NOMO-1 treated with dmso at 0.1 percent for 144 hours (cell line): ENCODE measurements at regions not wholly inside any gene's neighbourhood (a gene's known extent, or its start where the extent isn't known, plus 50 kb on each side); places are given as distances from the start of the nearest gene placed in this dataset.
"Not testable (repeated sequence)": the region's sequence is repeated elsewhere in the genome, so short reads cannot be mapped to it uniquely, and the experiment has no call there.

Experiments
- DNase-seq: peaks from one replicate; lab custom pipeline; 2025; ENCODE audit not compliant: unreplicated experiment; lab: John Stamatoyannopoulos, UW

DNA sequence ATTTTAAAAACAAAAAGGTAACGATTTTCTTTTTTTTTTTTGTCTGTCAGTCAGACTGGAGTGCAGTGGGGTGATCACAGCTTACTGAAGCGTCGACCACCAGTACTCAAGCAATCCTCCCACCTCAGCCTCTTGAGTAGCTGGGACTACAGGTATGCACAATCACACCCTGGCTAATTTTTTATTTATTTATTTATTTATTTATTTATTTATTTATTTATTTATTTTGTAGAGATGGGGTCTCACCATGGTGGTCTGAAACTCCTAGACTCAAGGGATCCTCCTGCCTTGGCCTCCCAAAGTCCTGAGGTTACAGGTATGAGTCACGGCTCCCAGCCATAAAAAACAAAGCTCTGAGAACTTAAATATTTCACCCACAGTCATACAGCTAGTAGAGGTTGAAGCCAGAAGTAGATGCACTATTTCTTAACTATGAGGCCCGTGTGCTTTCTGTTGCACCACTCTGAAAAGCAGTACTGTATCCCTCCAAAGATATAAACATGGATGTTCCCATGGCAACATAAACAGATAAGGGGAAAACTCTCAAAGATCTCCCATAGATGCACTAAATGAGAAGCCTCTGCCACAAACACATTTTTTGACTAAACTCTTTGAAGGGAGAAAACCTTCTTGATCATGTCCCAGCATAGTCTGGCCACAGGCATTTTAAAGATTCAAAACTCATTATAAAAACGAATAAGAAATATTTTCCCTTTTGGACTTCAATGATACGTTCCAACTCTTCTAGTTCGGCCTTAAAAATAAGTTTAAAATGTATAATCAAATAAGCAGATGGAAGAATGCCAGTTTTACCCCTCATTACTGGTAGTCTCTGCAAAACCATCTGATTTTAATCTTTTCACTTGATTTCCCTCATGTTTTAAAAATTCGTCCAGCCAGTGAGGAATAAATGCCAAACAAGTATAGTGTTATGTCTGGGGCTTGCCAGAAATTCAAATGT lies 162.3 kb upstream of the ARHGEF26 start:
- no peak for DNase-seq

DNA sequence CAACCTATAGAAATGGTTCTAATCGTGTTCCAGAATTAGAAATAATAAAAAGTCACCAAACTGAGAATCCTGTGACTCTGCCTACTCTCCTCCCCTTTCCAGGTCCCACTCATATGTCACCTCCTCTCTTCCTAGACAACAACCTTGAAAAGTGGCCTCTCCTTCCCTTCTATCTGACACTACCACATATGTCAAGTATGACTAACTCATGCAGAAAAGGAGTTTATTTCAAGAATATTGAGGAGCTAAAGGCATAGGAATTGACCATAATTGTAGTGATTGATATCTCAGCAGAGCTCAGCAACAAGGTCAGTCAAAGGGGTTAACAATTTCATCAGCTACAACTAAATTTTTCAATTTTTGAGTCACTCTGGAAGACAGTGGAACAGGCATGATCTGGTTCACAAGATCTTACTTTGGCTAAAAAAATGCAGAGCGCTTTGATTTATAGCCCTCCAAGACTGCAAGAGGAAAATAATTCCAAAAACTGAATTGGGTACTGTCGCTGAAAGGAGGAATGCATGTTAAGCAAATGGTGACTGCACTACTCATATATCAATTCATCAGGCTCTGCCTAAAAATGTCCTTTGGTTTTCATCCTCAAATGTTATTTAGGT lies 160.6 kb upstream of the ARHGEF26 start:
- no peak for DNase-seq

DNA sequence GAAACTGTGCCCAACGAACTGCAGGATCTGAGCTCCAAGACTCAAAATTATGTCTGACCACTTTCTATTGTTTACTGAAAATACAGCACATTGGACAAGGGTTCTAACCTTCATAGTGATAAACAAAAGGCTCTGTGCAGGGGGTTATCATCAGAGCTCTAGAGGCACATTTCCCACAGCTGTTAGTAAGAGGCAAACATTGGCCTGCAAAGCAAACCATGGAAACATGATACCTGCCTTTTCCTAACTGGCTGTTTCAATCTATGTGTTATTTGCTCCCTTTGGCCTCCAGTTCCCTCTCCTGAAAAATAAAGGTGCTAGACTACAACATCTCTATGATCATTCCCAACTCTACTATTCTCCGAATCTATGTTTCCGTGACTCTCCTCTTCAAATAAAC lies 159.7 kb upstream of the ARHGEF26 start:
- no peak for DNase-seq

DNA sequence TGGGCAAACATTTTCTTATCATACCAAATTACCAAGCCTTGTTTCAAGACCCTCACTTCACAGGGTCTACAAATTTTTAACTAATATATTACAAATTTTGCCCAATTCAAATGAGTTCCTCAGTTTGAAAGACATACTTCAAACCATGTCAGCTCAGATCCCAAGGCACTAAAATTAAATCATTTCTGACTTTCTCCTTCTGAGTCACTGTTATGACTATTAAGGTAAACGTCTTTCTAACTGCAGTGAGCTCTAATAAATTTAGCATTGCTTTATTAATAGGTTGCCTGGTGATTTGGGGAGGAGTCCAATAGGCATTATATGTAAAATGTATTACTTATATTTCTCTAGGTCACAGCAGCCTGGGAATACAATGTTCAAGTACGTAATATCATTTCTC lies 158.2 kb upstream of the ARHGEF26 start:
- DNase-seq: no peak

DNA sequence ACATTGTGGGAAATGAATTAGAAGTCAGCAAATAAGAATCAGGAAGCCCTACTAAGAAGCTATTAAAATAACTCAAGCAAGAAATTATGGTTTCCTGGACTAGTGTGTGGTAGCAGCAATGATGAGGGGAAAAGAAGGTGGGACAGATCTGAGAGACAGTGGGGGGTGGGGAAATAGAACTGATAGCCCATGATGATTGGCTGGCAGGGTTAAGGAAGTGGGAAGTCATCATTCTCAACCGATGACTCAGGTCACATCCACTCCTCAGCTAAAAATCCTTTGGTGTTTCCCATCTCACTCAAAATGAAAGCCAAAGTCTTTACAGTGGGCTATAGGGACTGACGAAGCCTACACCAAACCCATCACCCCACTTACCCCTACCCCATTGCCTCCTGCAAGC lies 153.9 kb upstream of the ARHGEF26 start:
- no peak for DNase-seq

DNA sequence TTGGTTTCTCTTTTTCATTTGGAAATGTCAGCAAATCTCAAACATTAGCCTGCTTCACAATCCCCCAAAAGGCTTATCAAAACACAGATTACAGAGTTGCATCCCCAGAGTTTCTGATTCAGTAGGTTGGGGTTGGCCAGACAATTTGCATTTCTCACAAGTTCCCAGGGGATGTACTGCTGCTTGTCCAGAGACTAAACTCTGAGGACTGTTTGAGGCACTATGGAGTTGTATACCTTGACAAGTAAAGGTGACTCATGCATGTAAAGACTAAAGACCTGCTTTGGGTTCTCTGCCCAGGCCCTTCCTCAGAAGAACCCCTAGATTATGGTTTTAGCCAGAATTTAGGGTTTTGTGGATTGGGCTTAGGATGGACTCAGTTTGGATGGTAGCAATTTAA lies 151.1 kb upstream of the ARHGEF26 start:
- DNase-seq: no peak

DNA sequence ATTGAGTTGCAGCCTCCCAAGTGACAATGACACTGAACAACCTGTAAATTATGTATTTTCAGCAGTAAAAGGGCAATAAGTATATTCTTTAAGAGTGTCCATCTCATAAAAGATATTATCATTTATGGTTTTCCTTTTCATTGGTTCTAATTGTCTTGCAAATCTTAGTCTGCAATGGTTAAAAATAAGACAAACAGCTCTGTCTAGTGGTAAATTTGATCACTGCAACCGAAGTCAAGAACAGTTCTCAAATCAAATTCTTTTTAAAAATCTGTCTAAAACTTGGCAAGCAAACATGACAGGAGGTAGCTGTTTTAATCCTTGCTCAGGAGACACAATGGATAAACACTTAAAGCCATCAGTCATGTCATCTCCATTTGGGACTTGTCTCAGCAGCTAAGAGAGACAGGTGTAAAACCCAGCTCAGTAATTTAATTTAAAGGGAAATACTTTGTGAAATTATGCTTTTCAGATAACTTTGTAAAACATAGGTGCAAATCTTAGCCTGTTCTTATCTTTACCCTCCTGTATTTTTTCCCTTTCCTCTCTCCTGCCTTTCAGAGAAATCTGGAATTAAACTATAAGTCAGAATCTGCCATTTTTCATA lies 150.3 kb upstream of the ARHGEF26 start:
- DNase-seq: no peak

DNA sequence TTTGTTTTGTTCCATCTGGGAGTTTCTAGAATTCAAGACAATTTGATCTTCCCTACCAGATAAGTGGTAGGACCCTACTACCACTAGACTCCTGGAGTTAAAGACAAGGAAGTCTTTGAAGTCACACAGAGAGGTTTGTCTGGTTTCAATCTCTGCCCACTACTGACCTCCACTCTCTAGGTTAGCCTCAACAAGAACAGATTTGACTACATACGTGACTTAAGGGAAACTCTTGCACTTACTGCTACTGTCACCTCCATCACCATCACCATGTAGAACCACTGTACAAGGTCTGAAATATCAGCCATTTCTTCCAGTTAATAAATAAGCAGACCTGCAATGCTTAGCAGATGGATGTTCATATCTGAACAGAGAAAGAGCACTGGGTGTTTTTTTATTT lies 148.3 kb upstream of the ARHGEF26 start:
- no peak for DNase-seq

DNA sequence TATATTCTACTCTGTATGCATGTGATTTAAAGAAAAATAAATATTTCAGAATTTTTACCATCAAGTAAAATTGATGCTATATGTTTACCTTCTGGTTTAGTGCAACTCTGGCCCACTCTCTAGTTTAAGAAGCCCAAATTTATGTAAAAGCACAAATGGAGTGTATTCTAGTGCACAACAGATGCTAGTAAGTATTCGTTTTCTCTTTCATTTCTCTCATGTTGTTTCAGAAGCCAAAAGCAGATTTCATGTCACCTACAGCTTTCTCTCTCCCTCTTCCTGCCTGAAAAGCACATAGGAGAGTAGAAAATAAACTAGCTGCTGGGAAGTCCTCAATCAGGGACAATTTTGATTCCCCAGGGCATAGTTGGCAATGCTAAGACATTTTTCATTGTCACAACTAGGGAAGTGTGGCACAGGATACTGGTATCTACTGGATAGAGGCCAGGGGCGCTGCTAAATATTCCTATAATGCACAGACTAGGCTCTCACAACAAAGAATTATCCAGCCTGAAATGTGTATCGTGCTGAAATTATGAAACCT lies 147.4 kb upstream of the ARHGEF26 start:
- DNase-seq: no peak

DNA sequence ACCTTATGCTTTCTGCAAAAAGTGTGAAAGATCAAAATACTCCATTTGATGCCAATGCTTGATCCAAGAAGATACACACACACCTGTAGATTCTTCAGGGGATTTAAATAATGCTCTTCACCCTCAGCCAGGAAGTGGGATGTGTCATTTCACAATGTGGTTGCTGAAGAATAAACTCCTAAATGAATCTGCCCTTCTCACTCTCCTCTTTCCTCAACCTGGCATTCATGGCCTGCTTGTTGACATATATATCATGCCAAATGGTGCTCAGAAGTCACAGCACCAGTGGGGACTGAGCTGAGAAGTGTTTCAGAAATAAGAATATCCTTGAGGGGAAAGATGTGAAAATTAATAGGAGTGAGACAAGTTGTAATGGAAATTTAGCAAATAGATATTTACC lies 146.6 kb upstream of the ARHGEF26 start:
- DNase-seq: no peak

DNA sequence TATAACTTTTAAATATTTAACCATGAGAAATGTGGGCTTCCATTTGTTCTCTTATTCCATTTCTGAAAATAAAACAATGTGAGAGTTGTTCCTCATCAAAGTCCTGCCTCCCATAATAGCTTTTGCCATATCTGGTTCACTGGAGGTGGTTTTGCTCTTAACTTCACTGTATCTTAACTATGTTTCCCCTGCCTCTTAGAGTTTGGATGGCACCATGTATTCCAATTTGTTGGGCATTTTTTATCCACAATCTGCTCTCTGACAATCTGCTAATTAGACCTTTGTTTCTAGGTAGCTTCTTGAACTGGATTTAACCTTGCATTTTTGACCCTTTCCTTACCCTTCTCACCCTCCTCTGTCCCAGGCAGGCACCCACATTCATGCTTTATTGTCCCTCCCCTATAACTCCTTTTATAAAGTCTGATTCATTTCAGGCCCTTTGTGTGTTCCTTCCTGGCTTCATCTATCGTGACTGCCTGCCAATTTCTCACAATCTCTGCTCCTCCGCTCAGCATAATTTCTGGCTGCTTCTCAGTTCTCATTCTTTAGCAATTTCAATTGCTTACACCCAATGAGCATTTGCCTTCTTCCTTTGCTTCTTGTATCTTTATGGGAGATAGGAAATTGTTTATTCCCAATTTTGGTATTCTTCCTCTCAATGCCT lies 144.2 kb upstream of the ARHGEF26 start:
- DNase-seq: no peak

DNA sequence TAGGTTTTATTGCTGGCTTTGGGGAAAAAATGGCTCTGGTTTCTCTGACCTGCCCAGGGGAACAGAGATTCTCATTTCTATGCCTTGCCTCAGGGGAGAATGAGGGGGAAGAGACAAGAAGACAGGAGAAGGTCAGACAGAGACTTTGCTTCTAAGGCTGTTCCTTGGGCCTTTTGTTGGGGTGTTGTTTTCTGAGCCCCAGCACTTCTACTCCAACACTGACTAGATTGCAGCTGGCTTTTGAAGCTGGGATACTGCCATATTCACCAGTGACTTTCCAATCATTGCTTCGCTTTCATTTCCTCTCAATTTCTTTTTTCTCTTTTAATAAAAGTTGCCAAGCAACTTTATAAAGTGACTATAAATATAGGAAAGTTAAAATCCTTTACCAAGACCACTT lies 143.2 kb upstream of the ARHGEF26 start:
- DNase-seq: no peak

DNA sequence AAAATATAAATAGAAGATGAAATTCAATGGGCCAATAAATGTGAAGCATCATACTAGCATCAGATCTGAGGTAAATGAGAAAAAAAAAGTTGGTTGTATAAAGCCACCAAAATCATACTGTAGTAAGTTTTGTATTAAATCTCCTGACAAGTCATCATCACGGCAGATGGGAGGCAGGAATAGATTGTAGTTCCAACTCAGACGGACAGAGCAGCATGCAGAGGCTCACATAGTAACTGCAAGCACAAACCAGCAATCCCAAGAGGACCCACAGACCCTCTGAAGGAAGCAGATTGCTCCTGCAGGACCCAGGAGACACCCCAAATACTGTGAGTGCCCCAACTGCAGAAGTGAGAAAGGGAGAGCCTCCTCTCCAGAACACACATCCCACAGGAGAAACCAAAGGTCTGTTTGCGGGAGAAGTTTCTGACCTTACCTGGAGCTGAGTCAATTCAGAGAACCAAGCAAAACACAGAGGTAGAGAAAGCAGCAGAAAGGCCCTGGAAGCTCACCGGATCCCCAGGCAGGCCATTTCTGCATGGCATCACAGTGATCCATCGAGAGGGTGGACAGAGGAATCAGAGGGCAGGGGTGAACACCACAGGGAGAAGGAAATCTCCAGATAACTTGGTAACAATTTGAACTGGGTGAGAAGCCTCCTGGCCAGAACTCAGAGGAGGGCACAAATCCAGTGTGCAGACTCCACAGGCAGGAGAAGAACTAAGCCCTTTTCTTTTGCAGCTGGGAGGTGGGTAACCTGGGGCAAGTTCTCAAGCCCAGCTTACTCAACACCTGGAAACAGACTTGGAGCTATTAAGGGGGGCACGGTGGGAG lies 141.6 kb upstream of the ARHGEF26 start:
- no peak for DNase-seq

DNA sequence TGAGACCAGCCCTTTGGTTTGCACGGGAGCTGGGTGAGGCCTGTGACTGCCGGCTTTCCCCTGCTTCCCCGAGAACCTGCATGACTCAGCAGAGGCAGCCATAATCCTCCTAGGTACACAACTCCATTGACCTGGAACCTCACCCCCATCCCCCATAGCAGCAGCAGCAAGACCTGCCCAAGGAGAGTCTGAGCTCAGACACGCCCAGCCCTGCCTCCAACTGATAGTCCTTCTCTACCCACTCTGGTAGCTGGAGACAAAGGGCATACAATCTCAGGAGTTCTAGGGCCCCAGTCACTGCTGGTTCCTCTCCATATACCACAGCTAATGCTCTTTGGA lies 141.0 kb upstream of the ARHGEF26 start:
- DNase-seq: no peak

DNA sequence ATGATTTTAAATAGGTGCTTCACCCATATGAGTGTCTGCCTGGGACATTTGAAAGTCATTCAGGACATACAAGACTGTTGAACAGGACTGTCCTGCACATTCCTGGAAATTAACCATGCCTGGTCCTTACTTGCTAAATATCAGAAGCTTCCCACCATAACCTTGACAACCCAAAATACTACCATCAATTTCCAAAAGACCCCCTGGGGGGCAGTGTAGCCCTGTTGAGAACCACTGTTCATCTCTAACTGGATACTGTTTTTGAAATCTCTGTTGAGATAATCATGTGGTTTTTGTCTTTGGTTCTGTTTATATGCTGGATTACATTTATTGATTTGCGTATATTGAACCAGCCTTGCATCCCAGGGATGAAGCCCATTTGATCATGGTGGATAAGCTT lies 123.8 kb upstream of the ARHGEF26 start:
- DNase-seq: not testable (repeated sequence)

DNA sequence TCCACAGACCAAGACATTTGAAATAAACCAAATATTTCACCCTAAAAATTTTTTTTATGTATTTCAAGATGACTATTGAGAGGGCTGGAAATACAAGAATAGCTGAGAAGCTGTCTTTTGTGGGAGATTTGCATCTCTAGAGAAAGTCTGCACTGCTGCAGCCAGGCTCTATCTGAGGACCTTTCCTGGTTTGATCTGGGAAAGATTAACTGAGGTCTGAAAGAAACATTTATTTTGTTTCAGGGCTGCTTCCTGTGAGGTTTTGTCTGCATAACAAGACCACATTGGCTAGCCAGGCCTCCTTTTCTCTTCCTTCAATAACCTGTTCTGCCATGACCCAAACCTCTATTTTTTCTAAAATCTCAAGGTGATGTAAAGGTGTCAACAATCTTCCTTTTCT lies 117.5 kb upstream of the ARHGEF26 start:
- no peak for DNase-seq

DNA sequence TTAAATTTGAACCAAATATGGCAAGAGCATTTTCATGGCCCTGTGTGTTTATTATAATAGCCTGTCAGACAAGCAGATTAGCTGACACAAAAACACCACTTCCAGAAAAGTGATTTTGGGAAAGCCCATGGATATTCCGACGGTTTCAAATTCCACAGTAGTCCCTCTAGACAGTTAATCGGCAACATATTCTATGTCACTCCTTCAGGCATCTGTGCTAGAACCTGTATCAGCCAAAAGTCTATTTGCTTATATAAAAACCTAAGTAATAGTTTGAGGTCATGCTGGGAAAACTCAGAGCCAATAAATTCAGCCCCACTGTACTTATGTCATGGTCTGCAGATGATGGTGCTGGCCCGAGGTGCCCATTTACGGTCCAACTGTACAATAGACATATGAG lies 110.2 kb upstream of the ARHGEF26 start:
- DNase-seq: no peak

DNA sequence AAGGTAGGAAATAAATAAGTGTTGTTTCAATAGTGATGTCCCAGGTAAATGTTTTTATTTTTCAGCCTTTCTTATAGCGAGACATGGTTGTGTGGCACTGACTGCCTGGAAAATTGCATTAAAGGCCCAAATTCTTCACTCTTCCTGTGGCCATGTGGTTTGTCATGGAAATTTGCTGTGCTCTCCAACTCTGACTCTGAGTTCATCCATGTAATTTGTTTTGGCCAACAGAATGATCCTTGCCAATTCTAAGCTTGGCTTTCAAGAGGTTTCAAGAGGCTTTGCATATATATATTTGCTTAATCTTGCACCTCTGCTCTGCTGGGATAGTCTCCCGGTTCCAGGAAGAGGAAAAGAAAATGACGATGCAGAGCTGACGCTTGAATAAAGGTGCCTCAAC lies 107.5 kb upstream of the ARHGEF26 start:
- DNase-seq: no peak

DNA sequence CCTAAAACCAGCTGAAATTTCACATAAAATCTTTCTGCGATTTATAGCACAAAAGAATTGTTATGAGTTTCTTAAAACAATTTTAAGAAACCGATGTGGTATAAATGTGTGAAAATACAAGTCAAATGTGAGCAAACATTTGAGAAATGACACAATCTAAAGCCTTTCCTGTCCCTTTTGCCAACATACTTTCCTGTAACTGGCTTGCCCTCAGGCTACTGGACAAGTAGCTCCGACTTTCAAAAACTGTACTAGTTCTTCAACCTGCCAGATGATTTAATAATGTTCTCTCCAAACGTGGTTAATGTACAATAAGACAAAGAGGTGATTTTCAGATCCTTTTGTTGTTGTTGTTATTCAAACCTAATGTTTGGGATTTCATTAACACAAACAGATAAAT lies 105.9 kb upstream of the ARHGEF26 start:
- DNase-seq: no peak

DNA sequence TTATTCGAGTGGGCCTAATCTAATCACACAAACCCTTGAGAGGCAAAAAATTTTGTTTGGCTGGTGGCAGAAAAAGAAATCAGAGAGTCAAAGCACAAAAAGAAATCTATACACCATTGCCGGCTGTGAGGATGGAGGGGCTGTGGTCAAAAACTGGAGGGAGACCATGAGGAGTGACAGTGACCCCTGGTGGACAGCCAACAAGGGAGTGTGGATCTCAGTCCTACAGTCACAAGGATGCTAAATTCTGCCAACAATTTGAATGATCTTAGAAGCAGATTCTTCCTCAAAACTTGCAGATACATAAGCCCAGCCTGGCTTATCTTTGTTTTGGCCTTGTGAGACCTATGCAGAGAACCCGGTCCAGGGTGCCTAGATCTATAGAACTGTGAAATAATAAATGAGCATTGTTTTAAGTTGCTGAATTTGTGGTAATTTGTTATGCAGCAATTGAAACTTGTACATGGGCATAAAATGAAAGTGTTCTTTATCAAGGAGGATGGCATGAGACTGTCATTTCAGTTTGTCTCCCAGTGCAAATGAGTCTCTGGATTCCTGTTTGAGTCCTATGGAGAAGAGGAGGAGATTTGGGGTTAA lies 103.0 kb upstream of the ARHGEF26 start:
- DNase-seq: no peak
